ENCODE measurements at regions not wholly inside any gene's neighbourhood (a gene's known extent, or its start where the extent isn't known, plus 50 kb on each side); places are given as distances from the start of the nearest gene placed in this dataset.

DNA sequence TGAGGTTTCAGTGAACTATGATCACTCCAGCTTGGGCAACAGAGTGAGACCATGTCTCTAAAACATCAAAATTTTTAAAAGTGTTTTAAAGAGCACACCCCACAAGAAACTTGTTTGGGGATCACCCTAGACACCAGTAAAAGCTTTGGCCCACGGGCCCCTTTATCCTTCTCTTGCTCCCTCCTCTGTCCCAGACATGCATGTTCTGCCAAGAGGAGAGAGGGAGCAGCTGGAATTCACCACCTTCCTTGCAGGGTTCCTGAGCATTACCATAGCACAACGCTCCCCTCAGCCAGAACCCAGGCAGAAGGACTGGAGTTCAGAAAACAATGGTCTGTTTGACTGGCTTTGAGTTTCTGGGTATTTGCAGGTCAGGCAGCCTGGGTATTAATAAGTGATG, 214.3 kb upstream of the CDH5 start:
- H3K9me3 ChIP-seq: no peaks in the 10 kb centered on the region
- no peak overlapping the region for H3K4me3 ChIP-seq
- no peaks in the 10 kb centered on the region for H3K27me3 ChIP-seq
- intact Hi-C loops (cut with DNase I): no loop called here
- no peaks in the 10 kb centered on the region for H3K36me3 ChIP-seq
- no peak for DNase-seq (ENCODE audit: extremely low spot score in 2 of 2)
- H3K4me1 ChIP-seq: peaks cover 20% of the 10 kb centered on the region
- H3K27ac ChIP-seq: no peak overlapping the region
- TF ChIP-seq POLR2AphosphoS5 (IDR thresholded peaks at IDR 0.05; ENCODE audit: insufficient read depth in 1 of 2, low read depth in 1 of 2): no peak
- no peak for TF ChIP-seq POLR2A (IDR thresholded peaks at IDR 0.05)

DNA sequence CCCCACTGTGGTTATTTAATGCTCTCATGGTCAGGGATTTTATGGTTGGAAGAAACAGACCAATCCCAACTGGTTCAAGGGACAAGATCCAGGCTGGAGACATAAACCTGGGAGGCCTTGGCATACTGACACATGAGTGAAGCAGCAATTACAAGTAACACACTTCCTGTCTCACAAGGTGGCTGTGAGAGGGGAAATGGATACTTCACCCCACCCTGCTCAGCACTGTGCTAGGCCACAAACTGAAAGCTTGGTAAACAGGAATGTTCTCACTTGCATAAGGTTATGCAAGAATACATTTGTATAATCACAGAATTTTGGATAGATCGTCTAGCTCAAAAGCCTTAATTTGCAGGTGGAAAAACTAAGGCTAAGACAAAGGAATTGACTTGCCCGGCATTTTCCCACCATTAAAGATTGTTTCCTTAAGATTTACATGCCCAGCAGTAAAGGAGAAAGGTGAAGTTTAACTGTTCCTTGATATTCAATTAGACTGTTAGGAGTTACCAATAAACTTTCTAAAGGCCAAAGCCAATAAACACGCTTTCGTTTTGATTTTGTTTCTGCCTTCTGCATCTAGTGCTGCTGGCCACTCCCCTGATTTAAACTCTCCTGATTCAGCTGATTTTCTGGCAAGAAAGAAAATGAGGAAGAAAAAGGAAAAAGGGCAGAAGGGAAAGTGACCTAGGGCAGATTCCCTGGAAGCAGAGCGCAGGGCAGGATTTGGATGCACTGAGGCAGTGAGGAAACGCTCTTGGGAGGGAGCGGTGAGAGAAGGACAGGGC, 215.6 kb upstream of the CDH5 start:
- H3K27ac ChIP-seq: peak overlapping the region; percentile 62
- peaks cover 20% of the 10 kb centered on the region for H3K4me1 ChIP-seq
- no peak for DNase-seq (ENCODE audit: extremely low spot score in 2 of 2)
- intact Hi-C loops (cut with DNase I): no loop called here
- no peaks in the 10 kb centered on the region for H3K36me3 ChIP-seq
- TF ChIP-seq POLR2AphosphoS5 (IDR thresholded peaks at IDR 0.05; ENCODE audit: insufficient read depth in 1 of 2, low read depth in 1 of 2): peak in 1 of 2 donors; percentile 22
- no peak for TF ChIP-seq POLR2A (IDR thresholded peaks at IDR 0.05)
- TF ChIP-seq, protein P1, sequence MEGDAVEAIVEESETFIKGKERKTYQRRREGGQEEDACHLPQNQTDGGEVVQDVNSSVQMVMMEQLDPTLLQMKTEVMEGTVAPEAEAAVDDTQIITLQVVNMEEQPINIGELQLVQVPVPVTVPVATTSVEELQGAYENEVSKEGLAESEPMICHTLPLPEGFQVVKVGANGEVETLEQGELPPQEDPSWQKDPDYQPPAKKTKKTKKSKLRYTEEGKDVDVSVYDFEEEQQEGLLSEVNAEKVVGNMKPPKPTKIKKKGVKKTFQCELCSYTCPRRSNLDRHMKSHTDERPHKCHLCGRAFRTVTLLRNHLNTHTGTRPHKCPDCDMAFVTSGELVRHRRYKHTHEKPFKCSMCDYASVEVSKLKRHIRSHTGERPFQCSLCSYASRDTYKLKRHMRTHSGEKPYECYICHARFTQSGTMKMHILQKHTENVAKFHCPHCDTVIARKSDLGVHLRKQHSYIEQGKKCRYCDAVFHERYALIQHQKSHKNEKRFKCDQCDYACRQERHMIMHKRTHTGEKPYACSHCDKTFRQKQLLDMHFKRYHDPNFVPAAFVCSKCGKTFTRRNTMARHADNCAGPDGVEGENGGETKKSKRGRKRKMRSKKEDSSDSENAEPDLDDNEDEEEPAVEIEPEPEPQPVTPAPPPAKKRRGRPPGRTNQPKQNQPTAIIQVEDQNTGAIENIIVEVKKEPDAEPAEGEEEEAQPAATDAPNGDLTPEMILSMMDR (IDR thresholded peaks at IDR 0.05): no peak
- no peak overlapping the region for H3K4me3 ChIP-seq
- H3K9me3 ChIP-seq: no peaks in the 10 kb centered on the region
- H3K27me3 ChIP-seq: no peaks in the 10 kb centered on the region

DNA sequence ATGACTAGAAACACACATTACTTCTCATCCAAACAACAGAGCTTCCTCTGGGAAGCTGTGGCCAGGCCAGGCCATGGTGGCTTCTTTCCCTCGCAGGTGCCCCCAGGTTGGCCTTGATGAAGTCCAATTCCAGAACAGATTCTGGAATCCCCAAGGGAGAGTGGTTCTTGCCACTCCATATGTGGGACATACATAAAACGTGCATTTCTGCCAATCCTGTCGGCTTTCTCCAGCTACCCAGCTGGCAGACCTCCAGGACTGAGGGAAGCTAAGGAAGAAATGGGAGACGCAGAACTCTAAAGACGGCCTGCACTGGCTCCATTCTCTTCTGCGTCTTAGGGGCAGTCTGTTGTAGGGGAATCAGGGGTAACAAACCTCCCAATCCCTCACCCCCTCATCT, 219.2 kb upstream of the CDH5 start:
- H3K9me3 ChIP-seq: no peaks in the 10 kb centered on the region
- TF ChIP-seq POLR2A (IDR thresholded peaks at IDR 0.05) (no peak), POLR2AphosphoS5 (IDR thresholded peaks at IDR 0.05; ENCODE audit: insufficient read depth in 1 of 2, low read depth in 1 of 2) (no peak)
- TF ChIP-seq, protein P1 (IDR thresholded peaks at IDR 0.05): no peak
- no peak overlapping the region for H3K4me3 ChIP-seq
- intact Hi-C loops (cut with DNase I): no loop called here
- peaks cover 20% of the 10 kb centered on the region for H3K4me1 ChIP-seq
- DNase-seq (ENCODE audit: extremely low spot score in 2 of 2): no peak
- H3K27me3 ChIP-seq: no peaks in the 10 kb centered on the region
- H3K36me3 ChIP-seq: no peaks in the 10 kb centered on the region
- H3K27ac ChIP-seq: no peak overlapping the region

DNA sequence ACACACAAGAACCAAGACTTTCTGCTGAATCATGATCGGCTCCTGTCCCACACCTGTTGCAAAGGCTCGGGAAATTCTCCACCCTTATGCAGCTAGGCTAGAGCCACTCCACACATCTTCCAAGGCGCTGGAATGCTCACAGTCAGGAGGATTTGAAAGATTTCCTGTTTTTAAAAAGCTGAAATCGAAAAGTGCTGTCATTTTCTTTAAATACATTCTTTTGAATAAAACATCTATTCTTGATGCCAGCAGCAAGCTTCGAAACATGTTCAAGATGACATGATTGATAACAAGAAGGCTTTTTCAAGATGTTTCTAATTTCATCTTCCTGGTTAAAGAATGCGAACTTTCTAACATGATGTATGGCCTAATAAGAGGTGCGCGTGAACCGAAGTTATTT, 219.7 kb upstream of the CDH5 start:
- intact Hi-C loops (cut with DNase I): no loop called here
- H3K27me3 ChIP-seq: no peaks in the 10 kb centered on the region
- no peak overlapping the region for H3K4me3 ChIP-seq
- H3K9me3 ChIP-seq: no peaks in the 10 kb centered on the region
- peaks cover 18% of the 10 kb centered on the region for H3K4me1 ChIP-seq
- H3K27ac ChIP-seq: no peak overlapping the region
- TF ChIP-seq, protein P1 (IDR thresholded peaks at IDR 0.05): no peak
- TF ChIP-seq POLR2AphosphoS5 (IDR thresholded peaks at IDR 0.05; ENCODE audit: insufficient read depth in 1 of 2, low read depth in 1 of 2): no peak
- TF ChIP-seq POLR2A (IDR thresholded peaks at IDR 0.05): no peak
- H3K36me3 ChIP-seq: no peaks in the 10 kb centered on the region
- DNase-seq (ENCODE audit: extremely low spot score in 2 of 2): no peak

DNA sequence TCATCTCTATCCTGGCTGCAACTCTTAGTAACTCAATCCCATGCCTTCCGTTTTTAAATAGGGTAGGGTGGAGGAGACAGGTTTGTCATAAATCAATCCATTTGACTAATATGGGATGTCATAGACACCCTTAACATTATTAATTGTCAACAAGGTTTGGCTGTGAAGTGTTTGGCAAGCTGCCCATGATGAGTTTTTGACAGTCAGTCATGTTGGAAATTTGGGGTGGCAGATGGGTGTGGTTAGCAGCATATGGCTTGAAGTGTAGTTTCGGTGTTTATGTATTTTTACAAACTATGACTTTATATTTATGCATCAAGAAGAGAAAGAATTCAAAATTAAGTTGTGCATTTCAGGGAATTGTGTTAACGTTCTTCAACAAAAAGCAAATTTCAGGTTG, 221.8 kb upstream of the CDH5 start:
- Histone ChIP-seq H3K4me3 (no peak overlapping the region), H3K9me3 (no peaks in the 10 kb centered on the region), H3K27me3 (no peaks in the 10 kb centered on the region), H3K27ac (no peak overlapping the region), H3K4me1 (no peaks in the 10 kb centered on the region), H3K36me3 (no peaks in the 10 kb centered on the region)
- TF ChIP-seq POLR2AphosphoS5 (IDR thresholded peaks at IDR 0.05; ENCODE audit: insufficient read depth in 1 of 2, low read depth in 1 of 2) (no peak), POLR2A (IDR thresholded peaks at IDR 0.05) (no peak)
- TF ChIP-seq, protein P1 (IDR thresholded peaks at IDR 0.05): no peak
- intact Hi-C loops (cut with DNase I): no loop called here
- DNase-seq (ENCODE audit: extremely low spot score in 2 of 2): no peak
